ENCODE measurements at regions not wholly inside any gene's neighbourhood (a gene's known extent, or its start where the extent isn't known, plus 50 kb on each side); places are given as distances from the start of the nearest gene placed in this dataset.

GRCh38 chr6:126682440-126682839 is 342.5 kb downstream of the CENPW start:
- DNase-seq (ENCODE audit: low read depth) = peak; percentile 16
- no peak for TF ChIP-seq MYC (IDR thresholded peaks at IDR 0.05; ENCODE audit: low read depth, low read length)
- H3K4me3 ChIP-seq (ENCODE audit: low read depth, low read length) = no peak overlapping the region

- H3K4me3 ChIP-seq (ENCODE audit: low read depth, low read length) = no peak overlapping the region
- DNase-seq (ENCODE audit: low read depth) = no peak
- no peak for TF ChIP-seq CTCF (IDR thresholded peaks at IDR 0.05; ENCODE audit: low read depth, low read length)
- no peak for TF ChIP-seq POLR2A (IDR thresholded peaks at IDR 0.05; ENCODE audit: extremely low read depth, insufficient read length)
- no peak for TF ChIP-seq MYC (IDR thresholded peaks at IDR 0.05; ENCODE audit: low read depth, low read length)
- no peak for TF ChIP-seq MAX (IDR thresholded peaks at IDR 0.05; ENCODE audit: low read depth, low read length)
Observed at GRCh38 chr6:126685182-126685581, 345.3 kb downstream of the CENPW start.

GRCh38 chr6:126696921-126697693 is 357.2 kb downstream of the CENPW start:
- TF ChIP-seq CTCF (IDR thresholded peaks at IDR 0.05; ENCODE audit: low read depth, low read length) = no peak
- TF ChIP-seq MAX (IDR thresholded peaks at IDR 0.05; ENCODE audit: low read depth, low read length) = no peak
- no peak for TF ChIP-seq POLR2A (IDR thresholded peaks at IDR 0.05; ENCODE audit: extremely low read depth, insufficient read length)
- no peak for TF ChIP-seq MYC (IDR thresholded peaks at IDR 0.05; ENCODE audit: low read depth, low read length)
- no peak for DNase-seq (ENCODE audit: low read depth)

GRCh38 chr6:126698732-126699240 is 358.9 kb downstream of the CENPW start:
- H3K4me3 ChIP-seq (ENCODE audit: low read depth, low read length) = no peak overlapping the region
- no peak for TF ChIP-seq MYC (IDR thresholded peaks at IDR 0.05; ENCODE audit: low read depth, low read length)
- TF ChIP-seq MAX (IDR thresholded peaks at IDR 0.05; ENCODE audit: low read depth, low read length) = no peak
- no peak for TF ChIP-seq CTCF (IDR thresholded peaks at IDR 0.05; ENCODE audit: low read depth, low read length)
- no peak for TF ChIP-seq POLR2A (IDR thresholded peaks at IDR 0.05; ENCODE audit: extremely low read depth, insufficient read length)
- no peak for DNase-seq (ENCODE audit: low read depth)

More at GRCh38 chr6:126696921-126697693, 357.2 kb downstream of the CENPW start:
- no peak overlapping the region for H3K4me3 ChIP-seq (ENCODE audit: low read depth, low read length)

GRCh38 chr6:126701676-126702560 is 362.0 kb downstream of the CENPW start:
- H3K4me3 ChIP-seq (ENCODE audit: low read depth, low read length) = peak overlapping the region; percentile 9
- peak; percentile 41 for DNase-seq (ENCODE audit: low read depth)
- no peak for TF ChIP-seq MAX (IDR thresholded peaks at IDR 0.05; ENCODE audit: low read depth, low read length)
- TF ChIP-seq CTCF (IDR thresholded peaks at IDR 0.05; ENCODE audit: low read depth, low read length) = no peak
- no peak for TF ChIP-seq MYC (IDR thresholded peaks at IDR 0.05; ENCODE audit: low read depth, low read length)
- no peak for TF ChIP-seq POLR2A (IDR thresholded peaks at IDR 0.05; ENCODE audit: extremely low read depth, insufficient read length)

- DNase-seq (ENCODE audit: low read depth) = no peak
- TF ChIP-seq MYC (IDR thresholded peaks at IDR 0.05; ENCODE audit: low read depth, low read length) = no peak
- TF ChIP-seq MAX (IDR thresholded peaks at IDR 0.05; ENCODE audit: low read depth, low read length) = no peak
- no peak for TF ChIP-seq CTCF (IDR thresholded peaks at IDR 0.05; ENCODE audit: low read depth, low read length)
- no peak for TF ChIP-seq POLR2A (IDR thresholded peaks at IDR 0.05; ENCODE audit: extremely low read depth, insufficient read length)
Observed at GRCh38 chr6:126716032-126716431, 376.1 kb downstream of the CENPW start.

More at GRCh38 chr6:126716032-126716431, 376.1 kb downstream of the CENPW start:
- H3K4me3 ChIP-seq (ENCODE audit: low read depth, low read length) = no peak overlapping the region

All from NB4 (cell line).